ENCODE measurements at regions not wholly inside any gene's neighbourhood (a gene's known extent, or its start where the extent isn't known, plus 50 kb on each side); places are given as distances from the start of the nearest gene placed in this dataset.
"Not testable (repeated sequence)": the region's sequence is repeated elsewhere in the genome, so short reads cannot be mapped to it uniquely, and the experiment has no call there.

GRCh38 chr6:11847515-11848345 lies 69.1 kb upstream of the ADTRP start:
- Histone ChIP-seq H3K4me3 (no peak overlapping the region), H3K4me1 (no peaks in the 10 kb centered on the region), H3K9me3 (no peaks in the 10 kb centered on the region), H3K27ac (no peak overlapping the region), H3K36me3 (no peaks in the 10 kb centered on the region), H3K27me3 (no peaks in the 10 kb centered on the region)
- intact Hi-C loops (cut with DNase I; ENCODE audit: low total_unique reads), result no loop called here
- TF ChIP-seq CTCF (IDR thresholded peaks at IDR 0.05) (no peak), POLR2A (IDR thresholded peaks at IDR 0.05) (no peak)
- DNase-seq, result no peak

- DNase-seq; H3K4me3 ChIP-seq; H3K4me1 ChIP-seq; H3K27ac ChIP-seq; H3K36me3 ChIP-seq; H3K9me3 ChIP-seq; H3K27me3 ChIP-seq; intact Hi-C loops (cut with DNase I; ENCODE audit: low total_unique reads): not testable (repeated sequence)
Measured at GRCh38 chr6:11847068-11847467, 68.5 kb upstream of the ADTRP start.

GRCh38 chr6:11845664-11846577 lies 67.3 kb upstream of the ADTRP start:
- TF ChIP-seq POLR2A (IDR thresholded peaks at IDR 0.05), result no peak
- no peak for TF ChIP-seq CTCF (IDR thresholded peaks at IDR 0.05)
- Histone ChIP-seq H3K36me3 (no peaks in the 10 kb centered on the region), H3K27me3 (no peaks in the 10 kb centered on the region), H3K9me3 (no peaks in the 10 kb centered on the region), H3K4me3 (no peak overlapping the region), H3K4me1 (no peaks in the 10 kb centered on the region), H3K27ac (no peak overlapping the region)
- DNase-seq, result no peak
- intact Hi-C loops (cut with DNase I; ENCODE audit: low total_unique reads), result no loop called here

GRCh38 chr6:11842795-11843194 lies 64.2 kb upstream of the ADTRP start:
- H3K27me3 ChIP-seq; H3K27ac ChIP-seq; H3K4me1 ChIP-seq; H3K36me3 ChIP-seq; H3K4me3 ChIP-seq; intact Hi-C loops (cut with DNase I; ENCODE audit: low total_unique reads); DNase-seq; H3K9me3 ChIP-seq: not testable (repeated sequence)

GRCh38 chr6:11835065-11835464 lies 56.5 kb upstream of the ADTRP start:
- Histone ChIP-seq H3K27ac (no peak overlapping the region), H3K9me3 (no peaks in the 10 kb centered on the region), H3K27me3 (no peaks in the 10 kb centered on the region), H3K4me3 (no peak overlapping the region), H3K4me1 (no peaks in the 10 kb centered on the region), H3K36me3 (no peaks in the 10 kb centered on the region)
- TF ChIP-seq CTCF (IDR thresholded peaks at IDR 0.05) (no peak), POLR2A (IDR thresholded peaks at IDR 0.05) (no peak)
- DNase-seq, result no peak
- intact Hi-C loops (cut with DNase I; ENCODE audit: low total_unique reads), result no loop called here
